PC-9 (cell line): ENCODE measurements at regions not wholly inside any gene's neighbourhood (a gene's known extent, or its start where the extent isn't known, plus 50 kb on each side); places are given as distances from the start of the nearest gene placed in this dataset.

Source experiments
- BruUV-seq: library from RNA; stranded (reverse); fragments of 400-500 nt; replicated peaks from 2 replicates; lab custom pipeline; 2021; lab: Mats Ljungman, UMichigan
- CTCF ChIA-PET: fragments of 300-600 bp; sonication (Branson Sonifier 250); formaldehyde crosslinking; loops from one replicate; lab custom pipeline; 2022; ENCODE audit warnings: antibody characterized with exemption; lab: Charles Lee
- POLR2A ChIA-PET: fragments of 300-600 bp; sonication (Branson Sonifier 250); formaldehyde crosslinking; loops from one replicate; lab custom pipeline; 2022; ENCODE audit warnings: antibody characterized with exemption; ENCODE audit not compliant: unreplicated experiment; lab: Charles Lee
- DNase-seq, 2 experiments: peaks; one replicate each; pipeline versions ENCODE4 v3.0.0 to v3.0.0-alpha.2; 2015 to 2022; ENCODE audit warnings: mixed read lengths in 1 of 2
- H2AFZ ChIP-seq: fragments of 200-600 bp; sonication (generic); 2 replicates; pipeline ENCODE4 v1.8.1; 2017; ENCODE audit warnings: antibody characterized with exemption
- H3F3A ChIP-seq: fragments of 200-600 bp; sonication (generic); 2 replicates; pipeline ENCODE4 v1.8.1; 2017; ENCODE audit warnings: antibody characterized with exemption, mild to moderate bottlenecking, low read depth; ENCODE audit not compliant: insufficient read depth
- H3K27ac ChIP-seq: fragments of 200-600 bp; sonication (generic); 2 replicates; pipeline ENCODE4 v1.6.1; 2016; ENCODE audit warnings: mixed run types
- H3K27me3 ChIP-seq: fragments of 200-600 bp; sonication (generic); 2 replicates; pipeline ENCODE4 v1.6.1; 2016; ENCODE audit warnings: low read depth, mixed run types; ENCODE audit not compliant: insufficient read depth
- H3K36me3 ChIP-seq: fragments of 200-600 bp; sonication (generic); 2 replicates; pipeline ENCODE4 v1.6.1; 2016; ENCODE audit warnings: low read depth, mixed run types
- H3K4me1 ChIP-seq: fragments of 200-600 bp; sonication (generic); replicated peaks from 2 replicates; pipeline ENCODE4 v1.6.1; 2016; ENCODE audit warnings: mixed run types; ENCODE audit not compliant: insufficient read depth
- H3K4me2 ChIP-seq: fragments of 200-600 bp; sonication (generic); 2 replicates; pipeline ENCODE4 v1.6.1; 2017; ENCODE audit warnings: mixed run types
- H3K4me3 ChIP-seq: fragments of 200-600 bp; sonication (generic); 2 replicates; pipeline ENCODE4 v1.6.1; 2016; ENCODE audit warnings: mixed run types
- H3K79me2 ChIP-seq: fragments of 200-600 bp; sonication (generic); 2 replicates; pipeline ENCODE4 v1.6.1; 2017; ENCODE audit warnings: low read depth, mixed run types
- H3K9me2 ChIP-seq: fragments of 200-600 bp; sonication (generic); 2 replicates; pipeline ENCODE4 v1.8.1; 2017; ENCODE audit warnings: mild to moderate bottlenecking; ENCODE audit not compliant: insufficient read depth
- H3K9me3 ChIP-seq: fragments of 200-600 bp; sonication (generic); 2 replicates; pipeline ENCODE4 v1.8.1; 2016; ENCODE audit warnings: low read depth; ENCODE audit not compliant: insufficient read depth
- H4K20me1 ChIP-seq: fragments of 200-600 bp; sonication (generic); 2 replicates; pipeline ENCODE4 v1.8.1; 2017; ENCODE audit not compliant: insufficient read depth
- EZH2 ChIP-seq: fragments of 200-600 bp; sonication (generic); IDR thresholded peaks from 2 replicates; pipeline ENCODE4 v1.8.0; 2017; ENCODE audit warnings: antibody characterized with exemption, low read depth
- intact Hi-C: fragments of 100-400 bp; cut with micrococcal nuclease; formaldehyde crosslinking; loops from one replicate; pipeline ENCODE4 v1.10.0; 2022; ENCODE audit not compliant: unreplicated experiment
- TF ChIP-seq, protein P1 (sequence below): fragments of 200-600 bp; sonication (generic); conservative IDR thresholded peaks from 2 replicates; pipeline ENCODE4 v1.6.1; 2017; ENCODE audit warnings: mixed run types, antibody characterized with exemption, mild to moderate bottlenecking, moderate library complexity

DNA sequence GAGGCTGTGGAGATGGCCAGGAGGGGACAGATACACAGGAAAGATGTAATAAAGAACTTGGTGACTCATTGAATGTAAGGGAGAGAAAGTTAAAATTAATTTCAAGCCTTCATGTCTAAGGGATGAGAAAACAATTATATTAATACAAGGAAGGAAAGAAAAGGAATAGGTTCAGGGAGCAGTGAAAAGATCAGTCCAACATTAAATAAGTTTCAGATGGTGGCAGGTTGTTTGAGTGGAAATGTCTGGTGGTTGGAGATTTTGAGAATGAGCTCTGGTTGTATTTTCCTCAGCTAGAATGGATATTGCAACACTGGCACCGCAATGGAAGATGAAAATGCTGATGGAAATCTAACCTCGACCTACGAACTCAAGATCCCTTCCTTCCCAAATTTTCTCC, 304.3 kb downstream of the COL12A1 start:
- Histone ChIP-seq H3K4me2 (no peak overlapping the region), H3F3A (no peaks in the 10 kb centered on the region), H3K36me3 (no peaks in the 10 kb centered on the region), H3K27me3 (no peaks in the 10 kb centered on the region), H2AFZ (no peak overlapping the region), H3K27ac (no peak overlapping the region), H3K79me2 (no peaks in the 10 kb centered on the region), H4K20me1 (no peaks in the 10 kb centered on the region), H3K9me2 (no peaks in the 10 kb centered on the region), H3K9me3 (0 out of 2 replicates have a peak, but pooled peaks cover 5% of the 10 kb centered on the region), H3K4me3 (no peak overlapping the region), H3K4me1 (no peaks in the 10 kb centered on the region)
- no peak for DNase-seq
- CTCF ChIA-PET = no interaction called here
- BruUV-seq = no TSS peak
- TF ChIP-seq, protein P1, sequence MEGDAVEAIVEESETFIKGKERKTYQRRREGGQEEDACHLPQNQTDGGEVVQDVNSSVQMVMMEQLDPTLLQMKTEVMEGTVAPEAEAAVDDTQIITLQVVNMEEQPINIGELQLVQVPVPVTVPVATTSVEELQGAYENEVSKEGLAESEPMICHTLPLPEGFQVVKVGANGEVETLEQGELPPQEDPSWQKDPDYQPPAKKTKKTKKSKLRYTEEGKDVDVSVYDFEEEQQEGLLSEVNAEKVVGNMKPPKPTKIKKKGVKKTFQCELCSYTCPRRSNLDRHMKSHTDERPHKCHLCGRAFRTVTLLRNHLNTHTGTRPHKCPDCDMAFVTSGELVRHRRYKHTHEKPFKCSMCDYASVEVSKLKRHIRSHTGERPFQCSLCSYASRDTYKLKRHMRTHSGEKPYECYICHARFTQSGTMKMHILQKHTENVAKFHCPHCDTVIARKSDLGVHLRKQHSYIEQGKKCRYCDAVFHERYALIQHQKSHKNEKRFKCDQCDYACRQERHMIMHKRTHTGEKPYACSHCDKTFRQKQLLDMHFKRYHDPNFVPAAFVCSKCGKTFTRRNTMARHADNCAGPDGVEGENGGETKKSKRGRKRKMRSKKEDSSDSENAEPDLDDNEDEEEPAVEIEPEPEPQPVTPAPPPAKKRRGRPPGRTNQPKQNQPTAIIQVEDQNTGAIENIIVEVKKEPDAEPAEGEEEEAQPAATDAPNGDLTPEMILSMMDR = no peak
- TF ChIP-seq EZH2 = no peak
- intact Hi-C loops = no loop called here
- POLR2A ChIA-PET = no interaction called here

DNA sequence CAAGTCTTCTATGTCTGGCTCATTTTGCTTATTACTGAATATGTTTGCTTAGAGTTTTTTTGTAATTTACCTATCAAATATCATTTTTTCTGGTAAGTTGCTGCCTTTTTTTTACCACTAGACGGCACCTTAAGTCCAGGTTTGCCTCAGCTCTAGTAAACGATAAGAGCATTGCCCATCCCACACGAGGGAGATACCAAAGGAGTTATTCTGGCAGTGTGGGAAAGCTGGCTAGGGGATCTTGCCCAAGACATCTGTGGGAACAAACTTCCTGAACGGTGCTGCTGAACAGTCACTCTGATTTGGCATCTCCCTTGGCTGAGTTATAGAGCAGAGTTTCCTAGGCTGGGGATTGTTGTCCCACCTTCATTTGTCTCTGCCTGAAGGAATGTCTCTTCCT, 306.4 kb downstream of the COL12A1 start:
- Histone ChIP-seq H3K27me3 (no peaks in the 10 kb centered on the region), H3K4me1 (no peaks in the 10 kb centered on the region), H3K27ac (no peak overlapping the region), H3K9me2 (no peaks in the 10 kb centered on the region), H4K20me1 (no peaks in the 10 kb centered on the region), H3K36me3 (no peaks in the 10 kb centered on the region), H3K79me2 (no peaks in the 10 kb centered on the region), H2AFZ (no peak overlapping the region), H3K9me3 (0 out of 2 replicates have a peak, but pooled peaks cover 5% of the 10 kb centered on the region), H3F3A (no peaks in the 10 kb centered on the region), H3K4me3 (no peak overlapping the region), H3K4me2 (no peak overlapping the region)
- ChIA-PET CTCF (no interaction called here), POLR2A (no interaction called here)
- no peak for TF ChIP-seq EZH2
- TF ChIP-seq, protein P1 = peak; percentile 66
- intact Hi-C loops = loop anchor here (1.0 to 10.0 kb wide), 2 partner anchors 305 to 485 kb away; no protein-coding TSS in a partner anchor
- peak; percentile 17 to 65 for DNase-seq
- BruUV-seq = no TSS peak

DNA sequence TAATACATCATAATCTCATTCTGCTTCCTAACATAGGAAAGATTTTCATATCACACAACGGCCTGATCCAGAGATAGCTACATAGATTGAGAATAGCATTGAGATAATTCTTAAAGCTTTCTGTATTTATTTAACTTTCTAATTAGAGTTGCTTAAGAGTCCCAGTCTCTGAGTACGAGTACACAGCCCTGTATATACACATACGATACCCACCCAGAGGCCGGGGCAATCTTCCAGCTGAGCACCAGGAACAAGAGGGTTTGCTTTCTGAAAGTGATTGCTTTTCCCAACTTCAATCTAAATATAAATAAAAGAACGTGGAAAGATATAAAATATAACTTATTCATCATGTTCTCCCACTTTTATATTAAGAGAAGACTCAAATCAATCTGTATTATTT, 313.8 kb downstream of the COL12A1 start:
- no peaks in the 10 kb centered on the region for H3K4me1 ChIP-seq
- no peaks in the 10 kb centered on the region for H3K9me3 ChIP-seq
- no peaks in the 10 kb centered on the region for H4K20me1 ChIP-seq
- H3K4me2 ChIP-seq = no peak overlapping the region
- no peaks in the 10 kb centered on the region for H3K36me3 ChIP-seq
- peak overlapping the region; percentile 45; the same call in 1 of the 2 replicates for H2AFZ ChIP-seq
- H3K4me3 ChIP-seq = no peak overlapping the region
- CTCF ChIA-PET = no interaction called here
- H3K27me3 ChIP-seq = no peaks in the 10 kb centered on the region
- TF ChIP-seq EZH2 = no peak
- TF ChIP-seq, protein P1 = no peak
- no peaks in the 10 kb centered on the region for H3F3A ChIP-seq
- H3K27ac ChIP-seq = no peak overlapping the region
- H3K9me2 ChIP-seq = no peaks in the 10 kb centered on the region
- no TSS peak for BruUV-seq
- POLR2A ChIA-PET = no interaction called here
- no peak for DNase-seq
- H3K79me2 ChIP-seq = no peaks in the 10 kb centered on the region
- intact Hi-C loops = loop anchor here (10.0 kb wide), 1 partner anchor 477 kb away; no protein-coding TSS in a partner anchor
